ENCODE measurements at regions not wholly inside any gene's neighbourhood (a gene's known extent, or its start where the extent isn't known, plus 50 kb on each side); places are given as distances from the start of the nearest gene placed in this dataset.

DNA sequence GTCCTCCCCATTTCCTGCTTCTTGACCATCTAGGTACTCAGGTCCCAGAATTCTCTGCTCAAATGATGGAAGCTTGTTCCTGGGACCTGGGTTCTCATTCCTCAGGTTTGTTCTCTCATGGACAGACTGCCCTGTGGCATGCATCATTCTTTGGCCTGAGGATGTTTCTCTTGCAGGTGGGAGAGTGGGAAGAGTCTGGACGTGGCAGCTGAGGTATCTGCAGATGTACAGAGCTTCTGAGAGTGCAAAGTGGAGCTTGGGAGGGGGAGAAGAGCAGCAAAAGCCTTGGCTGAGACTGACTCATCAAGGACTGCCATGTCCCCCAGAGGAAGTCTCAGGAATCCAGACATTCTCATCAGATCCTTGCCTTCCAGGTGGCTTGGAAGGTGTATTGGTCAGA, 63.1 kb downstream of the HSPA13 start:
- Histone ChIP-seq H2AFZ (ENCODE audit: low read length) (no peak overlapping the region), H3K14ac (ENCODE audit: insufficient read depth, low read length) (no peak overlapping the region), H3K79me2 (ENCODE audit: insufficient read depth, low read length) (no peaks in the 10 kb centered on the region), H4K20me1 (ENCODE audit: control insufficient read depth, insufficient read depth, insufficient read length) (no peaks in the 10 kb centered on the region), H3K4me2 (ENCODE audit: insufficient read depth, insufficient read length, low read length) (no peak overlapping the region), H2BK12ac (ENCODE audit: insufficient read length, low read depth, low read length) (no peak overlapping the region), H3K27ac (ENCODE audit: insufficient read length, low read depth, low read length) (no peak overlapping the region), H2BK15ac (ENCODE audit: low read depth, low read length) (no peak overlapping the region), H2BK20ac (ENCODE audit: low read depth, low read length, poor library complexity, severe bottlenecking) (no peak overlapping the region), H4K91ac (ENCODE audit: insufficient read length, low read depth, low read length) (no peak overlapping the region), H4K5ac (ENCODE audit: insufficient read length, low read depth, low read length) (no peak overlapping the region), H3K9ac (ENCODE audit: extremely low read depth, insufficient read length, low read length) (no peak overlapping the region), H2BK120ac (ENCODE audit: low read depth, low read length, poor library complexity, severe bottlenecking) (no peak overlapping the region), H3K79me1 (ENCODE audit: insufficient read depth, low read depth, low read length, poor library complexity, severe bottlenecking) (no peaks in the 10 kb centered on the region), H3K18ac (ENCODE audit: insufficient read length, low read depth, low read length) (no peak overlapping the region), H3K56ac (ENCODE audit: insufficient read length, low read depth, low read length) (no peak overlapping the region), H3T11ph (ENCODE audit: low read length) (no peak overlapping the region), H2AK5ac (ENCODE audit: insufficient read length, low read length) (no peak overlapping the region), H3K23me2 (ENCODE audit: insufficient read length, low read depth, low read length, poor library complexity, severe bottlenecking) (no peaks in the 10 kb centered on the region), H3K4ac (ENCODE audit: low read depth, low read length) (no peak overlapping the region), H2BK5ac (ENCODE audit: insufficient read length, low read length) (no peak overlapping the region), H3K4me1 (ENCODE audit: insufficient read depth, low read length) (peaks cover 2% of the 10 kb centered on the region; the same call in 1 of the 2 replicates), H4K8ac (replicated peaks; ENCODE audit: insufficient read length, low read depth, low read length) (no peak overlapping the region), H3K27me3 (ENCODE audit: insufficient read depth, low read length) (no peaks in the 10 kb centered on the region), H3K9me3 (ENCODE audit: control insufficient read depth, low read depth, low read length) (no peaks in the 10 kb centered on the region), H3K23ac (ENCODE audit: insufficient read length, low read depth, low read length) (no peak overlapping the region)
- Mint-ChIP-seq H3K27me3 (ENCODE audit: low read depth) (peaks cover 2% of the 10 kb centered on the region; the same call in 1 of the 2 replicates), H3K27ac (peak overlapping the region in 1 of 3 experiments; percentile 16; a peak in 1 of 7 replicates), H3K4me3 (no peak overlapping the region), H3K4me1 (peaks cover 0 to 4% of the 10 kb centered on the region in 2 experiments; a peak in 2 of 4 replicates), H3K9me3 (peaks cover 14 to 18% of the 10 kb centered on the region in 2 experiments), H3K36me3 (ENCODE audit: insufficient read depth in 1 of 3, low read depth in 3 of 3) (peaks cover 0 to 1% (median 0%) of the 10 kb centered on the region in 3 experiments; a peak in 1 of 7 replicates)
- no CpG with 5 or more reads among the region's 1 CpG for WGBS (ENCODE audit: extremely low coverage, insufficient read length, low lambda C conversion rate)
- TF ChIP-seq, protein P1, sequence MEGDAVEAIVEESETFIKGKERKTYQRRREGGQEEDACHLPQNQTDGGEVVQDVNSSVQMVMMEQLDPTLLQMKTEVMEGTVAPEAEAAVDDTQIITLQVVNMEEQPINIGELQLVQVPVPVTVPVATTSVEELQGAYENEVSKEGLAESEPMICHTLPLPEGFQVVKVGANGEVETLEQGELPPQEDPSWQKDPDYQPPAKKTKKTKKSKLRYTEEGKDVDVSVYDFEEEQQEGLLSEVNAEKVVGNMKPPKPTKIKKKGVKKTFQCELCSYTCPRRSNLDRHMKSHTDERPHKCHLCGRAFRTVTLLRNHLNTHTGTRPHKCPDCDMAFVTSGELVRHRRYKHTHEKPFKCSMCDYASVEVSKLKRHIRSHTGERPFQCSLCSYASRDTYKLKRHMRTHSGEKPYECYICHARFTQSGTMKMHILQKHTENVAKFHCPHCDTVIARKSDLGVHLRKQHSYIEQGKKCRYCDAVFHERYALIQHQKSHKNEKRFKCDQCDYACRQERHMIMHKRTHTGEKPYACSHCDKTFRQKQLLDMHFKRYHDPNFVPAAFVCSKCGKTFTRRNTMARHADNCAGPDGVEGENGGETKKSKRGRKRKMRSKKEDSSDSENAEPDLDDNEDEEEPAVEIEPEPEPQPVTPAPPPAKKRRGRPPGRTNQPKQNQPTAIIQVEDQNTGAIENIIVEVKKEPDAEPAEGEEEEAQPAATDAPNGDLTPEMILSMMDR (conservative IDR thresholded peaks at IDR 0.05): no peak
- DNase-seq: no peak

Measured in H9 (cell line).